ENCODE measurements at regions not wholly inside any gene's neighbourhood (a gene's known extent, or its start where the extent isn't known, plus 50 kb on each side); places are given as distances from the start of the nearest gene placed in this dataset.

DNA sequence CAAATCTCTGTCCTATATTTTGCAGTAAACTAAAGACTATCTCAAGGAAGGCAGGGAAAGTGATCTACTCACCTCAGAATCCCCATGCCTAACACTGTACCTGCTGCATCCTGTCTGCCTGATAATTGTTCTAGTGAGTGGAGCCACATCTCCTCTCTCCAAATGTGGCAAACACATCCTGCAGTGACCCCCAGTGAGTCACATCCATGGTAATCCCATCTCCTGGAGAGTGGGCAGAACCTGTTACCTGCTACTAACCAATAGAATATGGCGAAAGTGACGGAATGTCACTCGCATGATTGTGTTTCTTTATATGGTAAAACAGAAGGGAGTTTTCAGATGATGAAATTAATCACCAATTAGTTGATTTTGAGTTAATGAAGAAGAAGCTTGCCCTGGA, 353.8 kb upstream of the DLGAP1 start:
- no peak for DNase-seq (ENCODE audit: extremely low read depth, low read depth)
- TF ChIP-seq, protein P1, sequence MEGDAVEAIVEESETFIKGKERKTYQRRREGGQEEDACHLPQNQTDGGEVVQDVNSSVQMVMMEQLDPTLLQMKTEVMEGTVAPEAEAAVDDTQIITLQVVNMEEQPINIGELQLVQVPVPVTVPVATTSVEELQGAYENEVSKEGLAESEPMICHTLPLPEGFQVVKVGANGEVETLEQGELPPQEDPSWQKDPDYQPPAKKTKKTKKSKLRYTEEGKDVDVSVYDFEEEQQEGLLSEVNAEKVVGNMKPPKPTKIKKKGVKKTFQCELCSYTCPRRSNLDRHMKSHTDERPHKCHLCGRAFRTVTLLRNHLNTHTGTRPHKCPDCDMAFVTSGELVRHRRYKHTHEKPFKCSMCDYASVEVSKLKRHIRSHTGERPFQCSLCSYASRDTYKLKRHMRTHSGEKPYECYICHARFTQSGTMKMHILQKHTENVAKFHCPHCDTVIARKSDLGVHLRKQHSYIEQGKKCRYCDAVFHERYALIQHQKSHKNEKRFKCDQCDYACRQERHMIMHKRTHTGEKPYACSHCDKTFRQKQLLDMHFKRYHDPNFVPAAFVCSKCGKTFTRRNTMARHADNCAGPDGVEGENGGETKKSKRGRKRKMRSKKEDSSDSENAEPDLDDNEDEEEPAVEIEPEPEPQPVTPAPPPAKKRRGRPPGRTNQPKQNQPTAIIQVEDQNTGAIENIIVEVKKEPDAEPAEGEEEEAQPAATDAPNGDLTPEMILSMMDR (IDR thresholded peaks at IDR 0.05; ENCODE audit: low read depth, low read length) = no peak

DNA sequence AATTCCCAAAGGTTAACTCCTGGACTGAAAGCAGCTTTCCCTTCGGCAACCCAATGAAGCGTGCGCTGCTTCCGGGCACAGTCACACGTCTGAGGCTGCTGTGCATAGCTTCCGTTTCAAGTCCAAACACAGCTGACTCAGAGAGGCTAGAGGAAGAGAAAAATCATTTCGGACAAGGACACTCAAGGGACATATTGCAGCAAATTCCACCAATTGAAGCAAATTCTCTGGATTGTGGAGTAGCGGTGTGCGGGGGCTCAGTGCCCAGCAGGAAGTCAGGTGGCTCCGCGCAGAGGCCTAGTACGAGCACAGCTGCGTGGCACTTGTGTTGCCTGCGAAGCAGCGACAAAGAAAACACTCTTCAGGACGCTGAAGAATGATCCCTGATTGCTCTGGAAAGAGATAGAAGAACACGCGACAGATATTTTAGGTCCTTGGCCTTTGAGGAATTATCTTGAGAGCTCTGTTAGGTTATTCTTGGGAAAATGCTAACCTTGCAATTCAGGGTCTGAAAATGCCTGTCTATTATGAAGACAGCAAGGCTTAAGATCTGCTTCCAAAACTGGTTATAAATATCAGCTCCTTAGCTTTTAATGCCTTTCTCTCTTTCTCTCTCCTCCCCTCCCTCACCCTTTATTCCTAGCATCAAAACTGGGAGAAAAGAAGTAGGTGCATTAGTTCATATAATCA, 352.6 kb upstream of the DLGAP1 start:
- DNase-seq (ENCODE audit: extremely low read depth, low read depth) = no peak
- TF ChIP-seq, protein P1 (IDR thresholded peaks at IDR 0.05; ENCODE audit: low read depth, low read length) = no peak

DNA sequence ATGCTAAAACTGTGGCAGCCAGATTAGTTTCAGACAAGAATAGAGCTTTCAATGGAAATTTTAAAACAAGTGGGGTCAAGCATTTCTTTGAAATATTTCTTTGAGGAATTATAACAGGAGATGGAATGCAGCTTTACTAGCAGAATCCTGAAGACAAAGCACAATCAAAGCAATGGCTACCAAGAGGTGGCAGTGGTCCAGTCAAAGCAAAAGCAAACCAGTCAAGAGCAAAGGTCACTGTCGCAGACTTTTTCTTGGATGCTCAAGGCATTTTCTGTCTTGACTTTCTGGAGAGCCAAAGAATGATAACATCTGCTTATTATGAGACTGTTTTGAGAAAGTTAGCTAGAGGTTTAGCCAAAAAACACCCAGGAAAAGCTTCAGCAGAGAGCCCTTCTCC, 351.2 kb upstream of the DLGAP1 start:
- TF ChIP-seq, protein P1 (IDR thresholded peaks at IDR 0.05; ENCODE audit: low read depth, low read length) = no peak
- DNase-seq (ENCODE audit: extremely low read depth, low read depth) = no peak

DNA sequence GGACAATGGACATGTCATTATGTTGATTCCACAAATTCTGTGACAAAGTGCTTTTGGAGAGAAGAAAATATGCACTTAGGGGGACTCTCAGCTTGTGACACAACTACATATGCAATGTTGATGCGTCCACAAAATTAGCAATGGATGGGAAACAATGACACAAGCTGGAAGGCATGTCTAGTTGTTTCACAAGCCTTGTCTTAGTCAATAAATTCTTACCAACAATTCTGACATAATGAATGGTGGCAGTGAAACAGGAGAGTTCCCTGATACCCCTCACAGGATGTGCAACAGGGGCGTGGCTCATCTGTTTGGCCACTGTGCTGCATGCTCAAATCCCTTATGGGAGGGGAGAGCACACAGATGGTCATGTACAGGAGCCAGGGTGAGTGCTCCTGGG, 347.2 kb upstream of the DLGAP1 start:
- no peak for DNase-seq (ENCODE audit: extremely low read depth, low read depth)
- TF ChIP-seq, protein P1 (IDR thresholded peaks at IDR 0.05; ENCODE audit: low read depth, low read length) = no peak

DNA sequence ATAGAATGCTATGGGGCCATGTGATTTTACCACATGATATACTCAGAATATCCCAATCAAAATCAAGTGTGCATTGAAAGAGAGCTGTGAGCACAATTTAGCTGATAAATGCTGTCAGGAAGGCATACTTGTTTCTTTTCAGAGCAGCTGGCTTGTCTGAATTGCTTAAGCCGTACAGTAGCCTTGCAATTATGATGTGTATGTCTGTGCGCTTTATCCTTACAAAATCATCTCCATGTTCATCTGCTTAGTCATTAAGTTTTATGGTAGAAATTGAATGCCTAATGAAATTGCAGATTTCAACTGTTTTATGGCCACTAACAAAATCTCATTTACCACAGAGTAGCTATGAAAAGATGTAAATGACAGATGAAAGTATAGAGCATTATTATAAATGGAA, 346.0 kb upstream of the DLGAP1 start:
- no peak for DNase-seq (ENCODE audit: extremely low read depth, low read depth)
- TF ChIP-seq, protein P1 (IDR thresholded peaks at IDR 0.05; ENCODE audit: low read depth, low read length) = no peak

DNA sequence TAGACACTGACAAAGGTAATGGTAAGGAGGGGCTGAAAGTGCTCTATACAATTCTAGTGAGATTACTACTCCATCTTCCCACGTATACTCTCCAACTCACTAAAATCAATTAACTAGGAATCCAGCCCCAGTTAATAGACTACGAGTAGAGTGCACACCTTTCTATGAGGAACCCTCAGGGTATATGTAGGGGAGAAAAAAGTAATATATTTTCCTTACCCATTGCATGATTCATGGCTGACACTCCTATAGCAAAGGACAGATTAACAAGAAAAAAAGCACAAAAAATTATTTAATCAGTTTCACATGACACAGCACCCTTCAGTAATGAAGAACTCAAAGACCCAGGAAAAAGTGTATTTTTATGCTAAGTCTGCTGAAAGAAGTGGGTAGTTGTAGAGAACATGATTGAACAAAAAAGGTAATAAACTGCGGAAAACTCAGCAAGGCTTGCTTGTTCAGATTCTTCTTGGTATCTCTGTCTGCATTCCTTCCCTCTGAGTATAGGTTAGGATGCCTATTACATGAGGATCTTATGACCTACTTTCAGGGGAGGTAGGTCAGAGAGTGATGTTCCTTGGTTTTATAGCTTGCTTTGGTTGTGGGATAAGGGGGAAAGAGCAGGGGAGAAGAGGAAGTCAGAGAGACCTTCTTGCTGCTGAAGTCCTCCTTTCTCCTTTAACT, 342.0 kb upstream of the DLGAP1 start:
- TF ChIP-seq, protein P1 (IDR thresholded peaks at IDR 0.05; ENCODE audit: low read depth, low read length) = no peak
- DNase-seq (ENCODE audit: extremely low read depth, low read depth) = no peak

DNA sequence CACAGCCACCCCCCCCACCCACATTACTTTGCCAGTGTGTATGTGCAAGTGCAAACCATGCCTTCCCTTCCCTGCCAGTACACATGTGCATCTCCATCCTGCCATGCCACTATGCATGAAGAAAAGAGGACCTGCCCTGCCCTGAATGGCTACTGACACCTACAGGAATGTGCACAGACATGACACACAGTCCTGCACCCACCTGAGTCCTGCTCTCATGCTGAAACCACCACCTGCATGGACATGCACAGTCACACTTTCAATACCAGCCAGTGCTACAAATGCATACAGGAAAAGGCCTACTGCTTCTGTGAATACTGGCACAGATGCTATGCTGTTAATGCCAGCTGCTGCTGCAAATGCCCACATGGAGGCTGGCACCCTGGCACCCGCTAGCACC, 334.4 kb upstream of the DLGAP1 start:
- TF ChIP-seq, protein P1 (IDR thresholded peaks at IDR 0.05; ENCODE audit: low read depth, low read length) = no peak
- DNase-seq (ENCODE audit: extremely low read depth, low read depth) = no peak

All from AG09319 (cell line).